ENCODE measurements at regions not wholly inside any gene's neighbourhood (a gene's known extent, or its start where the extent isn't known, plus 50 kb on each side); places are given as distances from the start of the nearest gene placed in this dataset.

DNA sequence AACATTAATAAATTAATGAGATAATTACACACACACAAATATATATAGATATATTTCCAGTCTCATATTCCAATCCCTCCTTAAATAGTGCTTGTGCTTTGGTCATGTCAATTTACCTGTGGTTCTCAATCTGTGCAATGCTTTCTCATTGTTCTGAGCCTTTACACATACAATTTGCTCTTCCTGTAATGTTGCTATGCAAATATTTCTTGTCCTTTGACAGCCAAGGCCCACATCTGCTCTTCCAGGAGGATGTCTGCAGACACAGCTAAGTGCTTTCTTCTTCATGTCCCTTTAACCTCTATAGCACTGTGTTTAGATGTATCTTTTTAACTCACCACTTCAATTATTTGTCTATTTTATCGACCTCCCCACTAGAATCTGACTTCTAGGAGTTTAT lies 67.3 kb upstream of the RAPGEF2 start:
- TF ChIP-seq, protein P1, sequence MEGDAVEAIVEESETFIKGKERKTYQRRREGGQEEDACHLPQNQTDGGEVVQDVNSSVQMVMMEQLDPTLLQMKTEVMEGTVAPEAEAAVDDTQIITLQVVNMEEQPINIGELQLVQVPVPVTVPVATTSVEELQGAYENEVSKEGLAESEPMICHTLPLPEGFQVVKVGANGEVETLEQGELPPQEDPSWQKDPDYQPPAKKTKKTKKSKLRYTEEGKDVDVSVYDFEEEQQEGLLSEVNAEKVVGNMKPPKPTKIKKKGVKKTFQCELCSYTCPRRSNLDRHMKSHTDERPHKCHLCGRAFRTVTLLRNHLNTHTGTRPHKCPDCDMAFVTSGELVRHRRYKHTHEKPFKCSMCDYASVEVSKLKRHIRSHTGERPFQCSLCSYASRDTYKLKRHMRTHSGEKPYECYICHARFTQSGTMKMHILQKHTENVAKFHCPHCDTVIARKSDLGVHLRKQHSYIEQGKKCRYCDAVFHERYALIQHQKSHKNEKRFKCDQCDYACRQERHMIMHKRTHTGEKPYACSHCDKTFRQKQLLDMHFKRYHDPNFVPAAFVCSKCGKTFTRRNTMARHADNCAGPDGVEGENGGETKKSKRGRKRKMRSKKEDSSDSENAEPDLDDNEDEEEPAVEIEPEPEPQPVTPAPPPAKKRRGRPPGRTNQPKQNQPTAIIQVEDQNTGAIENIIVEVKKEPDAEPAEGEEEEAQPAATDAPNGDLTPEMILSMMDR (IDR thresholded peaks at IDR 0.05; ENCODE audit: borderline replicate concordance, insufficient read depth, low read depth, low read length): no peak
- H3K4me3 ChIP-seq (ENCODE audit: low read depth, low read length): no peak overlapping the region

DNA sequence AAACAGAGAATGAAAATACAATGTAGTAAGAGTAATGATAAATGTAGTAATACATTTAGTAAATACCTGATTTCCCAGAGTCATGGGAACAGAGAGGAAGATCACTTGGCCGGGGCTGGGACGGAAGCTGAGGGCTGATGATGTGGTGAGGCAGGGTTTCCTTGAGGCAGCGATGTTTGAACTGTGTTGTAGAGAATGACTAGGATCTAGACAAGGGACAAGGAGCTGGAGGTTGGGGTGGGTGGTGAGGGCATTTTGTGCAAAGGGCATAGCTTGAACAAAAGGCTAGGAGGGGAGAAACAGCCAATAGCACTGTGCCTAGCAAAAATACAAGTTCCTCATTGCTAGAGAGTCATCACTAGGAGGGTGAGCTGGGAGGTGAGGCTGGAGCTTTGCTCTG lies 64.3 kb upstream of the RAPGEF2 start:
- H3K4me3 ChIP-seq (ENCODE audit: low read depth, low read length): no peak overlapping the region
- TF ChIP-seq, protein P1 (IDR thresholded peaks at IDR 0.05; ENCODE audit: borderline replicate concordance, insufficient read depth, low read depth, low read length): no peak

DNA sequence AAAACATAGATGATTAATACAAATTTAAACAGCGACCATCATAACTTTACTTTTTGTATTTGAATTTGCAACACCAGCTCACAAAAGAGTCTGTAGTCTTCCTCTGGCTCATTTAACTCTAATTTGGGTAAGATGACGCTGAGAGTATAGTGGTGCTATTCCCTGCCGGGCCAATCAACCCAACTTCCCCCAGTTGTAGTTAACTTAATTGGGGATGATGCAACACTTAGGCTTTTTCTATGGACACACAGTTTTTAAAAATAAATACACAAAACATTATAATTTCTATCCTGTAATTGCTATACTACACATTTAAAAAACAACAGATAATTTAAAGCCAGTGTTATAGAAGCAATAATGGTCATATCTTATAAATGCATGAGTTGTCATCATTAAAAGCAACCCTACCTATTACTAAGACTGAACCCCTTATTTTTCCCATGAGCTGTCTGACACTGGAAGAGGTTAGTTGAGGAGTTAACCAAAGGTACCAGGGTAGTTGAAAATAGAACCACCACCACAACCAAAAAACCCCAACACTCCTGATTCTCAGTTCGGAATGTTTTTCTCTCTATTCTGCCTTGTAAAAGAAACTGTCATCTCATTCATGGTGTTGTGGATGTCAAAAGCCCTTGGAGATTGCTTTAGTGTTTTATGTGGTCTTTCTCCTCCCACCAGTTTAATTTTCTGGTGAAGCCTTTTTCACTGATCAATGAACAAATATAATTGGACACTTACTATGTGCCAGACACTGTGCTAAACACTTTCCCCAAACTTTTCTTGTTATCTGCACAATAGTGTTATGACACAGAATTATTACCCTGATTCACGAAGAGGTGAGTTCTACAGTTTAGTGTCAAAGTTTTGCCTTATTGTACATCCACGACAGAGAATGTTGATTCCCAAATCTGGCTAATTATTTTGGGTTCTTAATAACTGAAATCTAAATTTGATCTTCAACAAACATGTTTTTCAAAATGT lies 61.5 kb upstream of the RAPGEF2 start:
- no peak overlapping the region for H3K4me3 ChIP-seq (ENCODE audit: low read depth, low read length)
- TF ChIP-seq, protein P1 (IDR thresholded peaks at IDR 0.05; ENCODE audit: borderline replicate concordance, insufficient read depth, low read depth, low read length): no peak

DNA sequence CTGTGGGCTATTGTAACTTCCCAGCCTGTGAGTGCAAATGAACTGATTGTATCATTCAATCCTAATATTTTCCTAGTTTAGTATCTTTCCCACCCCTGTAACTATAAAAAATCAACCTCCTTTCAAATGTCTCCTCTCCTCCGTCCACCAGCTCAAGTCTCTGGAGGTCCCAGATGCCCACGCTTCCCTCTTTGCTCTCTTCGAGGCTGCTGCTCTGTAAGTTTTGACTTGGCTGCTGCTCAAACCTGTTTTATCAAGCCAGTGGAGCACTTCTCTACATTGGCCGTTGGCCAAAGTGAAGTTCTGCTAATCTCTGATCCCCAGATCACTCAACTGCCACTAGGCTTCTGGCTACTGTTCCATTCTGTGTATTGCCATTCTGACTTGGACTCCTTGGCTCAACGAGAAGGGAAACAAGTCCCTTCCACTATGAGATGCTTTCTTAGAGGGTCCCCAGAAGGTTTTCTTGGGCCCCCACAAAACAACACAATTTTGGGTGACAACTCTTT lies 60.7 kb upstream of the RAPGEF2 start:
- TF ChIP-seq, protein P1 (IDR thresholded peaks at IDR 0.05; ENCODE audit: borderline replicate concordance, insufficient read depth, low read depth, low read length): no peak
- no peak overlapping the region for H3K4me3 ChIP-seq (ENCODE audit: low read depth, low read length)

DNA sequence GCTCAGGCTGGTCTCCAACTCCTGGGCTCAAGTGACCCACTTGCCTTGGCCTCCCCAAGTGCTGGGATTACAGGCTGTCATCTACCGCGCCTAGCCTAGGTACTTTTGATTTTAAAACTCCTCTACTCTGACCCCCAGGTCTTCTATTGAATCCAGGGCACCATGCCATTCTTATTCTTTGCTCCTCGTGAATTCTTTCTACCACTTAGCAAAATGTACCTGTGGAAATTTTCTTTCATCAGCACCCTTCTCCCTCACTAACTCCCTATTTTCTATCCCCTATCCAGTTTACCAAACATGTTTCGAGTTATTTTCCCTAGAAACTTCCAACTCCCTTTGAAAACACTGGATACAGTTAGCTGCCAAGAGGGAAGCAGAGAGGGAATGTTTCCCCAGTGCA lies 60.0 kb upstream of the RAPGEF2 start:
- H3K4me3 ChIP-seq (ENCODE audit: low read depth, low read length): no peak overlapping the region
- TF ChIP-seq, protein P1 (IDR thresholded peaks at IDR 0.05; ENCODE audit: borderline replicate concordance, insufficient read depth, low read depth, low read length): no peak

DNA sequence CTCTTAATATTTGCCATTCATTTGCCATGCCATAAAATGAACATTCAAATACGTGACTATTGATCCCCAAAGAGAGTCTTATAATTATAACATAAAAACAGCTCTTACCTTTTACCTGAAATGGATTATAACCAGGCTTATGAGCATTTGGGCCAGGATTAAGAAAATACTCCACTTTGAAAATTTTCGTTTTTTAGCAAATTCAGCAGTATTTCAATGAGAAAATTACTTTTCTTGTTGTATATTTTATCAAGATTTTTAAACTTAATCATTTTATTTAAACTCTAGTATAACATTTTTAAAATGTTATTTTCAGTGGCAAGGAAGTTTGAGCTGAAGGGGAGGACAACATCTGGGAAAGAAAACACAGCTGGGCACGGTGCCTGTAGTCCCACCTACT lies 59.0 kb upstream of the RAPGEF2 start:
- TF ChIP-seq, protein P1 (IDR thresholded peaks at IDR 0.05; ENCODE audit: borderline replicate concordance, insufficient read depth, low read depth, low read length): no peak

DNA sequence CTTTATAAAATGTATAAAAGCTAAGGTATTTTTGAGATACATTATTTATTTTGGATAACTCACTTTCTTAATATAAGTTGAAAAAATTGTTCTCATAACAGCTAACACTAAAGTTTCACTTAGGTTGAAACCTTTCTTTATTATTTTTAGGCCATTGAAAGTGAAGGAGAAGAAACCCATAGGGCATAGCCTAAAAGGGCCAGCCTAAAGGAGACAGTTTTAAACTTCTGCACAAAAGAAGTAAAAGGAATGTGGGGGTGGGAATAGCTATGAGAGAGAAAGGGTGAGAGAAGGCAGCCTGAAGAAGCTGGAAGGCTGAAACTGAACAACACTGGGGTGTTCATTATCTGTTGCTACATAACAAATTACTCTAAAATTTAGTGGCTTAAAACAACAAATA lies 57.6 kb upstream of the RAPGEF2 start:
- TF ChIP-seq, protein P1 (IDR thresholded peaks at IDR 0.05; ENCODE audit: borderline replicate concordance, insufficient read depth, low read depth, low read length): no peak

More for the DNA sequence above, 59.0 kb upstream of the RAPGEF2 start:
- no peak overlapping the region for H3K4me3 ChIP-seq (ENCODE audit: low read depth, low read length)

More for the DNA sequence above, 57.6 kb upstream of the RAPGEF2 start:
- H3K4me3 ChIP-seq (ENCODE audit: low read depth, low read length): no peak overlapping the region

Data from GM12875 (cell line).